ENCODE measurements at regions not wholly inside any gene's neighbourhood (a gene's known extent, or its start where the extent isn't known, plus 50 kb on each side); places are given as distances from the start of the nearest gene placed in this dataset.

DNA sequence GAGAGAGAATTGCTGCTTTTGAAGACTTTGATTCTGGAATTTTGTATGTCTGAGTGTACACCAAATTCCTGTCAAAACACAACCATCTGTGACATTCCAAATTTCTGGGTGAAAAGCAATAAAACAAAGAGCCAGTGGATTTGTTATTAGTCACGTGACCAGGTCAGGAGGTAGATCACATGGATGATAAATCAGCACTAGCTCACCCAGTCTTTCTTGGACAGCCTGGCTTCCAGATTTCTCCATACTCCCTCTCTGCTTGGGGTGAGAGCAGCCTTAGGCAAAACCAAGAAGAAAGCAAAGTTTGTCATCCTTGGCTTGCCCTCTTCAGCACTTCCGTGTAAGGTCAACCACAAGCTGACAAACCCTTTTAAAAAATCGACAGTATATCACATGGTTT is 194.2 kb downstream of the CLCN4 start:
- no peak for TF ChIP-seq POLR2AphosphoS5 (IDR thresholded peaks at IDR 0.05)
- TF ChIP-seq, protein P1, sequence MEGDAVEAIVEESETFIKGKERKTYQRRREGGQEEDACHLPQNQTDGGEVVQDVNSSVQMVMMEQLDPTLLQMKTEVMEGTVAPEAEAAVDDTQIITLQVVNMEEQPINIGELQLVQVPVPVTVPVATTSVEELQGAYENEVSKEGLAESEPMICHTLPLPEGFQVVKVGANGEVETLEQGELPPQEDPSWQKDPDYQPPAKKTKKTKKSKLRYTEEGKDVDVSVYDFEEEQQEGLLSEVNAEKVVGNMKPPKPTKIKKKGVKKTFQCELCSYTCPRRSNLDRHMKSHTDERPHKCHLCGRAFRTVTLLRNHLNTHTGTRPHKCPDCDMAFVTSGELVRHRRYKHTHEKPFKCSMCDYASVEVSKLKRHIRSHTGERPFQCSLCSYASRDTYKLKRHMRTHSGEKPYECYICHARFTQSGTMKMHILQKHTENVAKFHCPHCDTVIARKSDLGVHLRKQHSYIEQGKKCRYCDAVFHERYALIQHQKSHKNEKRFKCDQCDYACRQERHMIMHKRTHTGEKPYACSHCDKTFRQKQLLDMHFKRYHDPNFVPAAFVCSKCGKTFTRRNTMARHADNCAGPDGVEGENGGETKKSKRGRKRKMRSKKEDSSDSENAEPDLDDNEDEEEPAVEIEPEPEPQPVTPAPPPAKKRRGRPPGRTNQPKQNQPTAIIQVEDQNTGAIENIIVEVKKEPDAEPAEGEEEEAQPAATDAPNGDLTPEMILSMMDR (IDR thresholded peaks at IDR 0.05 in 8 of 11, conservative IDR thresholded peaks at IDR 0.05 in 3 of 11): no peak
- TF ChIP-seq POLR2A (IDR thresholded peaks at IDR 0.05): no peak

All from spleen (tissue), 7 donors.